GM21825 (cell line): ENCODE measurements at regions not wholly inside any gene's neighbourhood (a gene's known extent, or its start where the extent isn't known, plus 50 kb on each side); places are given as distances from the start of the nearest gene placed in this dataset.

ENCODE experiments used
- ATAC-seq: cut with Tn5 transposase; IDR thresholded peaks from one replicate; pipeline ENCODE4 v1.9.1; 2021; ENCODE audit warnings: mild to moderate bottlenecking, moderate library complexity; ENCODE audit not compliant: unreplicated experiment

GRCh38 chr16:87178977-87179376, 138.2 kb downstream of the C16orf95 start:
- ATAC-seq, result no peak

GRCh38 chr16:87180069-87180468, 137.1 kb downstream of the C16orf95 start:
- no peak for ATAC-seq

GRCh38 chr16:87182759-87183158, 134.4 kb downstream of the C16orf95 start:
- ATAC-seq, result no peak

DNA sequence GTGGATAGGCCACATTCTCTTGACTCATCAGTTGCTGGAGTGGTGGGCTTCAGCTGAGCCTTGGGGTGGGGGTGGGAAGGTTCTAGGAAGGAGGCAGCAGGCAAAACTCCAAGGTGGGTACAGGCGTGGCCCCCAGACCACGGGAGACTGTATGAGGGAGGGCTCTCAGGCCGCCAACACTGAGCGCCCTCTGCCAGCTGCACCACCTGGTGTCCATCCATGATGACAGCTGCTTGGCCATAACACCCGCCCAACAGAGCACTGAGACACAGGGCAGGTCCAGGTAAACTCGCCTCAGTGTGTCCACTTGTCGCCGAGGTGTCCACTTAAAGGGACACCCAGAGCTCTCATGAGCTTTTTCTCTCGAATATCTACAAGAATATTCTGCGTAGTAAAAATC, 133.5 kb downstream of the C16orf95 start:
- ATAC-seq, result no peak

DNA sequence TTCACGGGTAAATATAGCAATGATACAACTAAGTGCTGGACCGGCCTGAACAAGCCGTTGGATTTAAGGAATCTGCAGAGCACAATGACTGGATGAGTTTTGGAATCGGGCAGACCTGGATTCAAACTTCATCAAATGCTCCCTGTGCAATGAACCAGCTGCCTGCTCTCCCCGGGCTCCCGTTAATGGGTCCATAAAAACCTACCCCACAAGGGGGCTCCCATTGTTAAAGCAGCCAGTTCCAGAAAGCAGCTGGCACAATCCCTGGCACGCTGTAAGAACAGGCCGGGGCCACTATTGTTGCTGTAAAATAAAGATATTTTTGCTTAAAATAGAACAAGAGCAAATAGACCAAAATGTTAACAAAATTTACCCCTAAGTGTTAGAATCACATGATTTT, 131.9 kb downstream of the C16orf95 start:
- no peak for ATAC-seq

DNA sequence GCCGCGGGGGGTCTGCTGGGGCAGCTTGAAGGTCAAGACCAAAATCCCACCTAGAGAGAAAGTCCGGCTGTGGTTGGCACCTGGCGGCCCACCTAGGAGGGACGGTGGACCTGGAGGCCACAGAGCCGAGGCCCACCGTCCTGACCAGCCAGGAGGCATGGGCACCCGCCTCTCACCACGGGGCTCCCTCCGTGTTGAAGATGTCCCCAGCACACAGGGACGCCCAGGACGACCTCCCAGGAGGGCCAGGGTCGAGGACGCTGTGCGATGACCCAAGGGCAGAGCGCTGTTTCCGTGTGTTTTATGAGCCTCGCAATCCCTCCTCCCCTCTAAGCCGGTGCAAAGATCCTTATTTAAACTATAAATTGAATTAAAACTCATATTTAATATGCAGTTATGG, 131.2 kb downstream of the C16orf95 start:
- ATAC-seq, result no peak

DNA sequence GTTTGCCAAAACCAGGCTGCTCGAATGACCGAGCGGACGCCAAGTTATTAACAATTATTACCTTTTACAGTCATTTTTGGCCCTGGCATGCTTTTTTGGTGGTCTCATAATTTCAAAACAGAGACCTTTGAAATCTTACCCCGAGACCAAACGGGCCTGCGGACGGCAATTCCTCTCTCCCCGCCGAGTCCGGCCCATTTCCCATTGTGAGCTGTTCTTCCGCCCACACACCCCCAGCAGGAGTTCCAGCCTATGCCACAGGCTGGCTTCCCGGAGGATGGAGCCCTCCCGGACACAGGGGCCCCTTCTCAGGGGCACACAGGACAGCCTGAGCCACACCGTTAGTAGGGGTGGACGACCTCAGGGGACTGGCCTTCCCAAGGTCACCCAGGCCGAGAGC, 130.7 kb downstream of the C16orf95 start:
- ATAC-seq, result no peak

DNA sequence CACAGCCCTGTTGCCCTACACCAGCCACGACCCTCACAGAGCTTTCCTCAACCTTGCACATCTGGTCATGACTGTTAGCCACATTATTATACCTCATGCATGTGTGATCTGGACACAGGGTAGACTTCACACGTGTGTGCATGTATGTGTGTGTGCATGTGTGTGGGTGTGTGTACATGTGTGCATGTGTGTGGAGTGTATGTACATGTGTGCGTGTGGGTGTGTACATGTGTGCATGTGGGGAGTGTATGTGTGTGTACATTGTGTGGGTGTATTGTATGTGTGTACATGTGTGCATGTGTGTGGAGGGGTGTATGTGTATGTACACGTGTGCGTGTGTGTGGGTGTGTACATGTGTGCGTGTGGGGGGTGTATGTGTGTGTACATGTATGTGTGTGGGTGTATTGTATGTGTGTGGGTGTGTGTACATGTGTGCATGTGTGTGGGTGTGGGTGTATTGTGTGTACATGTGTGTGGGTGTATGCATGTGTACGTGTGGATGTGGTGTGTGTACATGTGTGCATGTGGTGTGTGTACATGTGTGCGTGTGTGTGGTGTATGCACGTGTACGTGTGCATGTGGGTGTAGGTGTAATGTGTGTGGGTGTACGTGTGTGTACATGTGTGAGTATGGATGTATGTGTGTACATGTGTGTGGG, 130.2 kb downstream of the C16orf95 start:
- no peak for ATAC-seq

DNA sequence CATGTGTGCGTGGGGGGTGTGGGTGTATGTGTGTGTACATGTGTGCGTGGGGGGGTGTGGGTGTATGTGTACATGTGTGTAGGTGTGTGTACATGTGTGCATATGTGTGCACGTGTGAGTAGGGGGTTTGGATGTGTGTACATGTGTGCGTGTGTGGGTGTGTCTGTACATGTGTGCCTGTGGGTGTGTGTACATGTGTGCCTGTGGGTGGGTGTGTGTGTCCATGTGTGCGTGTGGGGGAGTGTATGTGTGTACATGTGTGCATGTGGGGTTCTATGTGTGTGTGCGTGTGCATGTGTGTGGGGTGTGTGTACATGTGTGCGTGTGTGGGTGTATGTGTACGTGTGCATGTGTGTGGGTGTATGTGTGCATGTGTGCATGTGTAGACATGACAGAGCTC, 129.1 kb downstream of the C16orf95 start:
- ATAC-seq, result no peak

- ATAC-seq, result no peak
Observed at GRCh38 chr16:87189426-87189825, 127.8 kb downstream of the C16orf95 start.

DNA sequence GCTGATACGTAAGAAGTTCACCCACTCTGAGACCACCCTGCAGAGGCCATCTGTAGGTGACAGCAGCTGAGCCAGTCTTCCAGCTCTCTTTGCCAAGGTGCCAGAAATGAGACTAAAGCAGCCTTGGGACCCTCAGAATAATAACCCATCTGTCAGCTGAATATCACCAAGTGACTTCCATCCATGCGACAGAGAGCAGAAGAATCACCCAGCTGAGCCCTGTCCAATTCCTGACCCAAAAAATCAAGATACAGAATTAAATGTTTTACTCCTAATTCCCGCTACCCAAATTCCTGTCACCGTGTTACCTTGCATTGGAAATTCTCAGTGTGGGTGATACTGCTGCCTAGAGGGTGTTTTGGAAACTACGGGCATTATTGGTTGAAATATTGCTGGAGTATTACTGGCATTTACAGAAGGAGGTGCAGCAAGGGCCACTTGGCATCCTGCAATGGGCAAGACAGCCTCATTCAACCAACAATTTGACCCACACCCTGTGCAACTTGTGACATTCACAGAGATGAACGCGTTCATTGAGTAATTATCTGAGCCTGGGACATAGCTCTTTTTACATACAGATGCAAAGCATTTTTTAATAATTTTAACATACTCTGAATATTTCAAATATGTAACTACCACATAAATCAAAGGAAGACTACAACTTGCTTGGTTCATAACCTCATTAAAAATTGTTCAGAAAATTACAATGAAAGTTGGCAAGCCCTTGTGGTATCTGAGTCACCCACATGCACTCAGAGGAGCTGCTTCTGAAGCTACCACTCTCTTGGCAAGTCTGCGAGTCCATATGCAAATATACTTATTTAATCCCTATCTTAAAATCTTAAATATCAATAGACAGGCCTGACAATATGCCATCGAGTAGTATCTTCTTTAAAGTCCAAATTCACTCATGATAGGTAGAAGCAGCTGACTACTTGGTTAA, 126.6 kb downstream of the C16orf95 start:
- ATAC-seq, result no peak

DNA sequence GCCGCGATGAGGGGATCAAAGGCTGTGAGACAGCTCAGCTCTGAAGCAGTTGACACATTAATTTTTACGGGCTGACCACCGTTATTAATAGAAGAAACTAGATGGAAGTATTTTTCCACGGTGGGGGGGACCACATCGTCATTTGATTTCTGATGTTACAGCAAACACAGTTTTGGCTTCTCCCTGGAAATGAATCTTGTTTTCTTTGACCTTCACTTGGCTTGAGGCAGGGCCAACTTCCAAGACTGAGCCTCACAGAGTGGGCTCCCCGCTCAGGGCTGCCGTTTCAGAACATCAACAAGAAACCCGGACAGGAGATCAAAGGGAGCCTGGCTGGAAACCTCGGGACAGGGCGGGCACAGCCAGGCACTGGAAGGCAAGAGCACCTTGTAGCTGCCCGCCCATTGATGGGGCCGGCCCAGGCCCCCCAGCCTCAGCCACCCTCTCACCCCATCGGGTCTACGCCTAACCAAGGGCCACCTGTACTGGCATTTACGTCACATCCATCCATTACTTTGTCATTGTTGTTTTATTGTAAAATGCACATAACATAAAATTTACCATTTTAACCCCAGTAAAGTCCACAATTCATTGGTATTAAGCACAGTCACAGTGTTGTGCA, 124.6 kb downstream of the C16orf95 start:
- ATAC-seq, result no peak

- no peak for ATAC-seq
Observed at GRCh38 chr16:87194172-87194571, 123.0 kb downstream of the C16orf95 start.

DNA sequence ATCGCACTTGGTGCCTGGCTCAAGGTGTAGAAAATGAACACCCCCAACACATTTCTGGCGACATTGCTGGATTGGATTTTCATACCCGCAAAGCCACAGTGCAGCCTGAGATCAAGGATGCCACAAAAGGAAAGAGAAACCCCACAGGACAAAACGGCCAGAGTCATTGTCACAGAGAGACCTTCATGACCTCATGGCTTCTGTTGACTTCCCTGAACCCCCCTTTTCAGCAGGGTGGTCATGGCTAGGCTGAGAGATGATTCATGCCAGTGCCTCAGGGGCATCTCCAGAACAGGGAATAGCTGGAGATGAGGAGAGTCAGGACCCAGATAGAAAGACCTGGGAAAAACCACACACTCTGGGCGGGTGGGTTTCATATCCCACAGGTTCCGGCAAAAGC, 122.0 kb downstream of the C16orf95 start:
- ATAC-seq, result no peak

DNA sequence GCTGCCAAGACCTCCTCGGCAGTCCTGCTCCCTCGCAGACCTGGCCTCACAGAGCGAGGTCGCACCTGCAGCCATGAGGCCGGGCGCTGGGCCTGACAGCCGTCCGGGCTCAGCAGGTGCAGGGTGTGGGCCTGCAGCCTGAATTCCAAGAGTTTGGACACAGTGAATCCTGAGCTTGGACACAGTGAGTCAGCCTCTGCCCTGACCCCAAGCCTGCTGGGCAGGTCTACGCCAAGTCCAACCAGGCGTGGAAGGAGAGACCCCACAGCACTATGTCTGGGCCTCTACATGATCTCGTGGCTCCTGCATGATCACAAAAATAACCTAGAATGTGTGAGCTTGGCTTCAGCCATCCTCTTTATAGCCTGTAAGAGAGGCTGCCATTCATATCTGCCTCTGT, 121.0 kb downstream of the C16orf95 start:
- ATAC-seq, result no peak

DNA sequence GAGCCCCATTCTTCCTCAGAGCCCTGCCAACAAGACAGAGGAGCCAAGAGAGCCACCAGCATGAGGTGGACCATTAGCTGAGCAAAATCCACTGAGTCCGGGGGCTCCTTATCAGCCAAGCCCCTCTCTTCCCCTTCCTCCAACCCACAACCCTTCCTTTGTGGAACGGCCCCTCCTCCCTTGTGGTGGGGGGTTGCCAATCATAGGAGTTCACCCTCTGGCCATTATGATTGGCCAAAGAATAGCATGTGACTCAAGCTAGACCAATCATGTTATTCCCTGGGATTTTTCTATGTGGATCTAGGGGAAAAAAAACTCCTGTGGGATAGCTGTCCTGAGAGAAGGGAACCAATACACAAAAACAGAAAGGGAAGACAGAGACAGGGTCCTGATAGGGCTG, 120.5 kb downstream of the C16orf95 start:
- no peak for ATAC-seq

- ATAC-seq, result no peak
Observed at GRCh38 chr16:87198328-87198832, 118.8 kb downstream of the C16orf95 start.

DNA sequence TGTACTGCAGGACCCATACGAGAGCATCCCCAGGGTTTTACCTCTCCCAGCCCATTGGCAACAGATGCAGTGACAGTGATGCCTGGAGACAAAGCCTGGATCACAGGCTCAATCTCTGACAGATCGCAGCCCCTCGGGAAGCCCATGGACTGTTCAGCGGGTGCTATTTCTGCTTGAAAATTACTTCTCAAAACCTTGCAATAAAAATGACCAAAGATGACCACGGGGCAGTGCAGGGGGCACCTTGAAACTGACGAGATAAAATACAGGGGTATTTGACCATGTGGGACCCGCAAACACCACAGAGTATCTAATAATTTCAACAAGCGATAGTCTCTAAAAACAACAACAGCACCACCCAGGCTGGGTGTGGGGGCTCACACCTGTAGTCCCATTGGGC, 118.3 kb downstream of the C16orf95 start:
- ATAC-seq, result no peak

DNA sequence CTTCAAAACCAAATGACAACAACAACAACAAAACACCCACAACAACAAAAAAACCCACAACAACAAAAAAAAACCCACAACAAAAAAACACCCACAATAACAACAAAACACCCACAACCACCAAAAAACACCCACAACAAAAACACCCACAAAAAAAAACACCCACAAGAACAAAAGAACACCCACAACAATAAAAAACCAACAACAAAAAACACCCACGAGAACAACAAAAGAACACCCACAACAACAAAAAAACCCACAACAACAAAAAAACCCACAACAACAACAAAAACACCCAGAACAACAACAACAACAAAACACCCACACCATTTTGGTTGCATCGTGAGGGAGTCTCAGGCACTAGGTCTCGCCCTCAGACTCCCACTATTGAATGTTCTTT, 117.8 kb downstream of the C16orf95 start:
- no peak for ATAC-seq

GRCh38 chr16:87199901-87200300, 117.3 kb downstream of the C16orf95 start:
- no peak for ATAC-seq

GRCh38 chr16:87200637-87201036, 116.6 kb downstream of the C16orf95 start:
- no peak for ATAC-seq

DNA sequence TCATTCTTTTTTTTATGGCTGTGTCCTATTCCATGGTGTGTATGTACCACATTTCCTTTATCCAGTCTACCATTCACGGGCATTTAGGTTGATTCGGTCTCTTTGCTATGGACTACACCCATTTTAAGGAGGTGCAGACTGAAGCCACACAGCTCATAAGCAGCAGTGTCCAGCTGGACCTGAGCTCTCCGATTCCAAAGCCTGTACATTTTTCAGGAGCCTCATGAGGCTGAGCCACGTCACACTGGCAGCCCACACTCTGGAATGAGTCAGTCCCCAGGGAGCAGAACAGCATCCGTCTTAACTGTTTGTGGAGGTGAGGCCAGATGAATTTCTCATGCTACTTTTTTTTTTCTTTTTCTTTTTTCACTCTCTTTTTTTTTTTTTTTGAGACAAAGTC, 116.1 kb downstream of the C16orf95 start:
- ATAC-seq, result no peak
